MM.1S (cell line): ENCODE measurements at regions not wholly inside any gene's neighbourhood (a gene's known extent, or its start where the extent isn't known, plus 50 kb on each side); places are given as distances from the start of the nearest gene placed in this dataset.

Experiments used
- DNase-seq: peaks from one replicate; pipeline ENCODE4 v3.0.0-alpha.2; 2015
- H2AFZ ChIP-seq: fragments of 300-600 bp; sonication (generic); 2 replicates; pipeline ENCODE4 v1.6.0; 2016; ENCODE audit warnings: antibody characterized with exemption, low read length
- H3F3A ChIP-seq: fragments of 300-600 bp; sonication (generic); 2 replicates; pipeline ENCODE4 v1.6.1; 2016; ENCODE audit warnings: mild to moderate bottlenecking, antibody characterized with exemption, low read length, moderate library complexity, mixed read lengths; ENCODE audit not compliant: insufficient read depth
- H3K27ac ChIP-seq: fragments of 300-600 bp; sonication (generic); 2 replicates; pipeline ENCODE4 v1.5.1; 2016; ENCODE audit warnings: mild to moderate bottlenecking, low read length
- H3K27me3 ChIP-seq: fragments of 300-600 bp; sonication (generic); replicated peaks from 2 replicates; pipeline ENCODE4 v1.6.0; 2016; ENCODE audit warnings: low read length; ENCODE audit not compliant: insufficient read depth
- H3K36me3 ChIP-seq: fragments of 300-600 bp; sonication (generic); replicated peaks from 2 replicates; pipeline ENCODE4 v1.6.1; 2016; ENCODE audit warnings: mild to moderate bottlenecking, low read length, mixed read lengths; ENCODE audit not compliant: insufficient read depth
- H3K4me1 ChIP-seq: fragments of 300-600 bp; sonication (generic); 2 replicates; pipeline ENCODE4 v1.6.1; 2016; ENCODE audit warnings: low read length, mixed read lengths
- H3K4me2 ChIP-seq: fragments of 300-600 bp; sonication (generic); 2 replicates; pipeline ENCODE4 v1.6.0; 2016; ENCODE audit warnings: low read depth, low read length
- H3K4me3 ChIP-seq: fragments of 300-600 bp; sonication (generic); 2 replicates; pipeline ENCODE4 v1.5.1; 2016; ENCODE audit warnings: low read length, mixed read lengths
- H3K79me2 ChIP-seq: fragments of 300-600 bp; sonication (generic); 2 replicates; pipeline ENCODE4 v1.6.1; 2016; ENCODE audit warnings: mixed run types, low read length, mixed read lengths
- H3K9ac ChIP-seq: fragments of 300-600 bp; sonication (generic); 2 replicates; pipeline ENCODE4 v1.6.1; 2016; ENCODE audit warnings: low read length, mixed read lengths
- H3K9me2 ChIP-seq: fragments of 300-600 bp; sonication (generic); replicated peaks from 2 replicates; pipeline ENCODE4 v1.6.1; 2016; ENCODE audit warnings: mild to moderate bottlenecking, low read length, mixed read lengths; ENCODE audit not compliant: insufficient read depth
- H3K9me3 ChIP-seq: fragments of 300-600 bp; sonication (generic); replicated peaks from 2 replicates; pipeline ENCODE4 v1.6.1; 2016; ENCODE audit warnings: mild to moderate bottlenecking, low read length, mixed read lengths; ENCODE audit not compliant: insufficient read depth
- H4K20me1 ChIP-seq: fragments of 300-600 bp; sonication (generic); 2 replicates; pipeline ENCODE4 v1.6.1; 2016; ENCODE audit warnings: mild to moderate bottlenecking, low read length, moderate library complexity, mixed read lengths; ENCODE audit not compliant: insufficient read depth
- CTCF ChIP-seq: fragments of 300-600 bp; sonication (generic); IDR thresholded peaks from 2 replicates; pipeline ENCODE4 v1.5.1; 2016; ENCODE audit warnings: antibody characterized with exemption, low read length, mixed read lengths
- EZH2 ChIP-seq: fragments of 300-600 bp; sonication (generic); optimal IDR thresholded peaks from 2 replicates; pipeline ENCODE3; 2017; ENCODE audit warnings: low read depth, mild to moderate bottlenecking, antibody characterized with exemption, low read length, mixed read lengths
- EZH2phosphoT487 ChIP-seq: fragments of 300-600 bp; sonication (generic); IDR thresholded peaks from 2 replicates; pipeline ENCODE4 v1.6.1; 2018; ENCODE audit warnings: antibody characterized with exemption, low read length

- Histone ChIP-seq H3K36me3 (no peaks in the 10 kb centered on the region), H3K9me2 (no peaks in the 10 kb centered on the region), H3K9ac (no peak overlapping the region), H3K4me3 (no peak overlapping the region), H3K4me1 (no peaks in the 10 kb centered on the region), H3K27me3 (no peaks in the 10 kb centered on the region), H3K9me3 (no peaks in the 10 kb centered on the region), H3F3A (no peaks in the 10 kb centered on the region), H3K27ac (no peak overlapping the region), H3K79me2 (no peaks in the 10 kb centered on the region), H3K4me2 (no peak overlapping the region), H2AFZ (no peak overlapping the region), H4K20me1 (no peaks in the 10 kb centered on the region)
- no peak for DNase-seq
- TF ChIP-seq EZH2phosphoT487 (no peak), CTCF (no peak), EZH2 (no peak)
Observed at GRCh38 chr1:215482079-215482478, 85.0 kb upstream of the KCTD3 start.

- no peaks in the 10 kb centered on the region for H3K9me3 ChIP-seq
- no peak overlapping the region for H3K4me3 ChIP-seq
- no peaks in the 10 kb centered on the region for H3K27me3 ChIP-seq
- no peak overlapping the region for H3K9ac ChIP-seq
- no peaks in the 10 kb centered on the region for H3F3A ChIP-seq
- H3K4me1 ChIP-seq = no peaks in the 10 kb centered on the region
- no peaks in the 10 kb centered on the region for H3K36me3 ChIP-seq
- H3K4me2 ChIP-seq = no peak overlapping the region
- no peaks in the 10 kb centered on the region for H3K79me2 ChIP-seq
- H4K20me1 ChIP-seq = no peaks in the 10 kb centered on the region
- no peaks in the 10 kb centered on the region for H3K9me2 ChIP-seq
- no peak overlapping the region for H3K27ac ChIP-seq
- no peak overlapping the region for H2AFZ ChIP-seq
- no peak for TF ChIP-seq EZH2phosphoT487
- no peak for TF ChIP-seq EZH2
- no peak for TF ChIP-seq CTCF
- no peak for DNase-seq
Observed at GRCh38 chr1:215484171-215484939, 82.7 kb upstream of the KCTD3 start.

- H3K27me3 ChIP-seq = no peaks in the 10 kb centered on the region
- no peaks in the 10 kb centered on the region for H3K4me1 ChIP-seq
- no peak for TF ChIP-seq CTCF
- TF ChIP-seq EZH2phosphoT487 = no peak
- no peaks in the 10 kb centered on the region for H4K20me1 ChIP-seq
- H3K4me3 ChIP-seq = no peak overlapping the region
- no peaks in the 10 kb centered on the region for H3K79me2 ChIP-seq
- H3K9me2 ChIP-seq = no peaks in the 10 kb centered on the region
- H3K36me3 ChIP-seq = no peaks in the 10 kb centered on the region
- H3K4me2 ChIP-seq = no peak overlapping the region
- H2AFZ ChIP-seq = no peak overlapping the region
- no peak overlapping the region for H3K9ac ChIP-seq
- no peaks in the 10 kb centered on the region for H3F3A ChIP-seq
- H3K9me3 ChIP-seq = no peaks in the 10 kb centered on the region
- H3K27ac ChIP-seq = no peak overlapping the region
- DNase-seq = no peak
Observed at GRCh38 chr1:215487466-215487865, 79.6 kb upstream of the KCTD3 start.
